Keratinocyte (primary cell): ENCODE measurements at regions not wholly inside any gene's neighbourhood (a gene's known extent, or its start where the extent isn't known, plus 50 kb on each side); places are given as distances from the start of the nearest gene placed in this dataset.

Experiments used
- DNase-seq: peaks from one replicate; pipeline ENCODE4 v3.0.0-alpha.2; 2011; ENCODE audit warnings: low read depth, missing footprints, low spot score
- FAIRE-seq: peaks from 2 replicates; lab custom pipeline; 2011; peaks lifted over from hg19 to GRCh38; lab: Jason Lieb, UNC
- H2AFZ ChIP-seq: 2 replicates; pipeline ENCODE4 v1.6.0; 2012; ENCODE audit warnings: low read length, control low read depth, inconsistent platforms; ENCODE audit not compliant: control insufficient read depth
- H3K27ac ChIP-seq: 2 replicates; pipeline ENCODE4 v1.5.1; 2011; ENCODE audit warnings: low read length; ENCODE audit not compliant: control insufficient read depth, insufficient read depth
- H3K27me3 ChIP-seq: 3 replicates; pipeline ENCODE4 v1.6.0; 2011; ENCODE audit warnings: low read length; ENCODE audit not compliant: control insufficient read depth, insufficient read depth; ENCODE audit errors: extremely low read depth
- H3K36me3 ChIP-seq, 2 experiments: 2 replicates in 1 of 2; 3 replicates in 1 of 2; pipeline ENCODE4 v1.5.1; 2011; ENCODE audit warnings: low read length in 2 of 2, mild to moderate bottlenecking in 1 of 2; ENCODE audit not compliant: control insufficient read depth in 2 of 2, insufficient read depth in 2 of 2; ENCODE audit errors: extremely low read depth in 1 of 2
- H3K4me1 ChIP-seq: 3 replicates; pipeline ENCODE4 v1.5.1; 2011; ENCODE audit warnings: low read length; ENCODE audit not compliant: control insufficient read depth, insufficient read depth; ENCODE audit errors: extremely low read depth
- H3K4me2 ChIP-seq: 3 replicates; pipeline ENCODE4 v1.6.0; 2011; ENCODE audit warnings: low read depth, low read length; ENCODE audit not compliant: control insufficient read depth, insufficient read depth; ENCODE audit errors: extremely low read depth
- H3K4me3 ChIP-seq, 3 experiments: fragments of 200-600 bp in 1 of 3; sonication (generic) in 1 of 3; 2 replicates in 2 of 3; 3 replicates in 1 of 3; pipeline ENCODE4 v1.5.1; 2011 to 2016; ENCODE audit warnings: low read length in 3 of 3, mild to moderate bottlenecking in 3 of 3, control low read depth in 2 of 3, inconsistent platforms in 1 of 3, low read depth in 1 of 3, mixed read lengths in 1 of 3, mixed run types in 1 of 3, moderate library complexity in 1 of 3; ENCODE audit not compliant: control insufficient read depth in 2 of 3, insufficient read depth in 2 of 3; ENCODE audit errors: extremely low read depth in 1 of 3
- H3K79me2 ChIP-seq: 2 replicates; pipeline ENCODE4 v1.6.0; 2012; ENCODE audit warnings: low read length; ENCODE audit not compliant: control insufficient read depth, insufficient read depth
- H3K9ac ChIP-seq: 3 replicates; pipeline ENCODE4 v1.6.0; 2011; ENCODE audit warnings: low read length; ENCODE audit not compliant: control insufficient read depth, insufficient read depth; ENCODE audit errors: extremely low read depth
- H3K9me1 ChIP-seq: 3 replicates; pipeline ENCODE4 v1.6.0; 2011; ENCODE audit warnings: low read length; ENCODE audit not compliant: control insufficient read depth, insufficient read depth; ENCODE audit errors: extremely low read depth
- H3K9me3 ChIP-seq: 2 replicates; pipeline ENCODE4 v1.5.1; 2012; ENCODE audit warnings: low read depth, low read length; ENCODE audit not compliant: control insufficient read depth
- H4K20me1 ChIP-seq: 3 replicates; pipeline ENCODE4 v1.6.0; 2011; ENCODE audit warnings: low read length; ENCODE audit not compliant: control insufficient read depth, insufficient read depth; ENCODE audit errors: extremely low read depth
- CTCF ChIP-seq, 3 experiments: IDR thresholded peaks in 1 of 3; conservative IDR thresholded peaks in 1 of 3; optimal IDR thresholded peaks in 1 of 3; 2 replicates in 2 of 3; 3 replicates in 1 of 3; pipeline versions ENCODE3 to v1.5.1; 2011; ENCODE audit warnings: low read length in 3 of 3, mild to moderate bottlenecking in 3 of 3, moderate library complexity in 2 of 3, control low read depth in 1 of 3, inconsistent platforms in 1 of 3; ENCODE audit not compliant: insufficient read depth in 2 of 3; ENCODE audit errors: extremely low read depth in 1 of 3
- EZH2 ChIP-seq: IDR thresholded peaks from one replicate; pipeline ENCODE4 v1.6.1; 2012; ENCODE audit warnings: inconsistent platforms, mild to moderate bottlenecking, low read length, moderate library complexity
- dilution Hi-C: fragments of 300-500 bp; cut with MboI; formaldehyde crosslinking; loops from one replicate; pipeline ENCODE4 v1.7.0; 2020; ENCODE audit warnings: low sequenced_read_pairs; ENCODE audit not compliant: extremely low pct_ligation_motif_present

GRCh38 chr2:2826621-2827020, 495.5 kb upstream of the MYT1L start:
- DNase-seq (no peak), FAIRE-seq (no peak)
- no peak overlapping the region for H3K27ac ChIP-seq

GRCh38 chr2:2826209-2826551, 495.1 kb upstream of the MYT1L start:
- Histone ChIP-seq H3K79me2 (no peaks in the 10 kb centered on the region), H3K36me3 (no peaks in the 10 kb centered on the region)

More at GRCh38 chr2:2826621-2827020, 495.5 kb upstream of the MYT1L start:
- Histone ChIP-seq H4K20me1 (no peaks in the 10 kb centered on the region), H3K9ac (no peak overlapping the region), H3K27me3 (no peaks in the 10 kb centered on the region), H3K79me2 (no peaks in the 10 kb centered on the region), H3K4me1 (no peaks in the 10 kb centered on the region), H3K9me3 (no peaks in the 10 kb centered on the region), H3K9me1 (no peaks in the 10 kb centered on the region), H3K36me3 (no peaks in the 10 kb centered on the region), H2AFZ (no peak overlapping the region), H3K4me2 (no peak overlapping the region), H3K4me3 (no peak overlapping the region)
- dilution Hi-C loops = no loop called here
- TF ChIP-seq CTCF (optimal IDR thresholded peaks at IDR 0.05 in 1 of 3, IDR thresholded peaks at IDR 0.05 in 1 of 3, conservative IDR thresholded peaks at IDR 0.05 in 1 of 3; ENCODE audit: extremely low read depth in 1 of 3, insufficient read depth in 2 of 3, low read length in 3 of 3) (no peak), EZH2 (no peak)

More at GRCh38 chr2:2826209-2826551, 495.1 kb upstream of the MYT1L start:
- peak overlapping the region; percentile 12 for H2AFZ ChIP-seq
- no peak overlapping the region for H3K27ac ChIP-seq
- H3K27me3 ChIP-seq = no peaks in the 10 kb centered on the region
- no peaks in the 10 kb centered on the region for H3K4me1 ChIP-seq
- H3K4me3 ChIP-seq = no peak overlapping the region
- TF ChIP-seq CTCF (optimal IDR thresholded peaks at IDR 0.05 in 1 of 3, IDR thresholded peaks at IDR 0.05 in 1 of 3, conservative IDR thresholded peaks at IDR 0.05 in 1 of 3; ENCODE audit: extremely low read depth in 1 of 3, insufficient read depth in 2 of 3, low read length in 3 of 3) (no peak), EZH2 (no peak)
- H3K4me2 ChIP-seq = no peak overlapping the region
- DNase-seq (no peak), FAIRE-seq (no peak)
- no peaks in the 10 kb centered on the region for H3K9me3 ChIP-seq
- H3K9me1 ChIP-seq = no peaks in the 10 kb centered on the region
- no peaks in the 10 kb centered on the region for H4K20me1 ChIP-seq
- H3K9ac ChIP-seq = no peak overlapping the region
- dilution Hi-C loops = no loop called here
